Vagina (tissue), 2 donors: ENCODE measurements at regions not wholly inside any gene's neighbourhood (a gene's known extent, or its start where the extent isn't known, plus 50 kb on each side); places are given as distances from the start of the nearest gene placed in this dataset.

ENCODE experiments used
- CTCF ChIP-seq, 3 experiments: fragments of 450-650 bp in 2 of 3; fragments of 200-600 bp in 1 of 3; sonication (generic) in 1 of 3; IDR thresholded peaks; one replicate each; pipeline ENCODE4 v1.5.1; 2017 to 2019; ENCODE audit warnings: antibody characterized with exemption in 3 of 3, mild to moderate bottlenecking in 2 of 3, moderate library complexity in 2 of 3
- POLR2A ChIP-seq, 2 donors: fragments of 450-650 bp; IDR thresholded peaks; one replicate each; pipeline ENCODE4 v1.6.1; 2017; ENCODE audit warnings: antibody characterized with exemption in 2 of 2, mild to moderate bottlenecking in 2 of 2, moderate library complexity in 2 of 2
- POLR2AphosphoS5 ChIP-seq, 2 donors: sonication (generic); formaldehyde crosslinking; IDR thresholded peaks; one replicate each; pipeline ENCODE4 v1.9.0; 2017; ENCODE audit warnings: antibody characterized with exemption in 2 of 2, mild to moderate bottlenecking in 2 of 2, low read depth in 1 of 2; ENCODE audit not compliant: insufficient read depth in 1 of 2

- no peak for TF ChIP-seq POLR2AphosphoS5 (IDR thresholded peaks at IDR 0.05; ENCODE audit: insufficient read depth in 1 of 2, low read depth in 1 of 2)
- TF ChIP-seq POLR2A (IDR thresholded peaks at IDR 0.05) = no peak
- TF ChIP-seq CTCF (IDR thresholded peaks at IDR 0.05) = no peak
Measured at GRCh38 chr5:171689853-171690417, 95.7 kb upstream of the SMIM23 start.
